ENCODE measurements at regions not wholly inside any gene's neighbourhood (a gene's known extent, or its start where the extent isn't known, plus 50 kb on each side); places are given as distances from the start of the nearest gene placed in this dataset.
"Not testable (repeated sequence)": the region's sequence is repeated elsewhere in the genome, so short reads cannot be mapped to it uniquely, and the experiment has no call there.

DNA sequence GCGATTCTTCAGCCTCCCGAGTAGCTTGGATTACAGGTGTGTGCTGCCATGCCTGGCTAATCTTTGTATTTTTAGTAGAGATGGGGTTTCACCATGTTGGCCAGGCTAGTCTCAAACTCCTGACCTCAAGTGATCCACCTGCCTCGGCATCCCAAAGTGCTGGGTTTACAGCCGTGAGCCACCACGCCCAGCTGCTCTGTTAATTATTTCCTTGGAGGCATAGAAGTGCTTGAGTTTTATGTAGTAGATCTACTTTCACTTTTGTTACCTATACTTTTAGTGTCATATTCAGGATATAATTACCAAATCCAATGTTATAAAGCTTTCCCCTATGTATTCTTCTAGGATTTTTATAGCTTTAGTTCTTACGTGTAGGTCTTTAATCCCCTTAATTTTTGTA, 1093.0 kb downstream of the GATA3 start:
- no peak overlapping the region for H3K4me3 ChIP-seq (replicated peaks; ENCODE audit: low read depth, low read length)
- TF ChIP-seq CTCF (IDR thresholded peaks at IDR 0.05; ENCODE audit: low read depth, low read length, missing control alignments): no peak
- no peak for DNase-seq (ENCODE audit: extremely low read depth, low read depth)

DNA sequence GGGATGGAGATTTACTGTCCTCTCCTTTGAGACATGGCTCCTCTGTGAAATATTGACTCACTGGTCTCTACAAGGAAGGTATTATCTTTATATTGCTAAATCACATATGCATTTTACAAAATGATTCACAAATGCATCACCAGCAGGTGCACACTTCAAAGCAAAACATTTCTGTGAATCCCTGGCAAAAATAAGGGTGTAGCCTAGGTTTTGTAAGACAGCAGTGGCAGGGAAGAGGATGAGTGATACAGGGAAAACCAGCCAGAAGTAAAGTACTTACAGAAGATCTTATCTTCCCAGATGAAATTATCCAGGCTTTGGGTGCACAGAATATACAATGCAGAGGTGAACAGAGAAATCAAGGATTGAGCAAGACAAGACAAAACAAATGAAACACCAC, 1094.6 kb downstream of the GATA3 start:
- TF ChIP-seq CTCF (IDR thresholded peaks at IDR 0.05; ENCODE audit: low read depth, low read length, missing control alignments): no peak

DNA sequence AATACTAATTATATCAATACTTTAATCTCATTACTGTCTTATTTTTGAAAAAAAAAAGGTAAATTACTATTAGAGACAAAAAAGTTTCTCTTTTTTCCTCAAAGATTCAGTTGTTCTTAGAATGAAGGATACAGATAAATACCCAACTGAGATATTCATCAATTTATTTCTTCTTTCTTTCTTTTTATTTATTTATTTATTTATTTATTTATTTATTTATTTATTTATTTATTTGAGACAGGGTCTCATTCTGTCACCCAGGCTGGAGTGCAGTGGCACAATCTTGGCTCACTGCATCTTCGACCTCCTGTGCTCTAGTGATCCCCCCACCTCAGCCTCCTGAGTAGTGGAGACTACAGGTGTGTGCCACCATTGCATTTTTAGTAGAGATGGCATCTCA, 1098.6 kb downstream of the GATA3 start:
- DNase-seq (ENCODE audit: extremely low read depth, low read depth); H3K4me3 ChIP-seq (replicated peaks; ENCODE audit: low read depth, low read length): not testable (repeated sequence)

More for the DNA sequence above, 1094.6 kb downstream of the GATA3 start:
- no peak for DNase-seq (ENCODE audit: extremely low read depth, low read depth)
- H3K4me3 ChIP-seq (replicated peaks; ENCODE audit: low read depth, low read length): no peak overlapping the region

DNA sequence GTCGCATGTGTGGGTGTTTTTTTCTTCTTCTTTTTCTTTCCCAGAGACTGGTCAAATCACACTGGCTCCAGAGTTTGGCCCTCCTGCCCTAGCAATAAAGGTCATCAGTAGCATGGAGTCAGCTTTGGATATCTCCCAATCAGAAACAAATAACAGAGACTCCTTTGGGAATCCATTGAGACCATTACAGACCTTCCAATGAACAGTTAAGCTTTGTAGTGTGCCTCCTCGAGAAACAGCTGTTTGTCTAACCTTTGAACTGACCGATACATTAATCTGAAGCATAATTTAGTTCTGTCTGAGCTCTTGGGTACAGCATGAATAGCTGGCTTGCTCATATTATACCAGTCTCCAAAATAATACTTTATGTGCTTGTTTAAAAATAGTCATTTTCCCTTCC, 1103.2 kb downstream of the GATA3 start:
- no peak overlapping the region for H3K4me3 ChIP-seq (replicated peaks; ENCODE audit: low read depth, low read length)
- TF ChIP-seq CTCF (IDR thresholded peaks at IDR 0.05; ENCODE audit: low read depth, low read length, missing control alignments): no peak
- DNase-seq (ENCODE audit: extremely low read depth, low read depth): no peak

- no peak for TF ChIP-seq CTCF (IDR thresholded peaks at IDR 0.05; ENCODE audit: low read depth, low read length, missing control alignments)
These were observed 1104.2 kb downstream of the GATA3 start for GRCh38 chr10:9158675-9159074.

GRCh38 chr10:9160275-9160674, 1105.8 kb downstream of the GATA3 start:
- no peak for TF ChIP-seq CTCF (IDR thresholded peaks at IDR 0.05; ENCODE audit: low read depth, low read length, missing control alignments)
- no peak overlapping the region for H3K4me3 ChIP-seq (replicated peaks; ENCODE audit: low read depth, low read length)
- DNase-seq (ENCODE audit: extremely low read depth, low read depth): no peak

More at GRCh38 chr10:9158675-9159074, 1104.2 kb downstream of the GATA3 start:
- H3K4me3 ChIP-seq (replicated peaks; ENCODE audit: low read depth, low read length): no peak overlapping the region
- no peak for DNase-seq (ENCODE audit: extremely low read depth, low read depth)

- no peak for TF ChIP-seq CTCF (IDR thresholded peaks at IDR 0.05; ENCODE audit: low read depth, low read length, missing control alignments)
- no peak overlapping the region for H3K4me3 ChIP-seq (replicated peaks; ENCODE audit: low read depth, low read length)
- DNase-seq (ENCODE audit: extremely low read depth, low read depth): no peak
These were observed 1109.2 kb downstream of the GATA3 start for GRCh38 chr10:9163699-9164098.
